ENCODE measurements at regions not wholly inside any gene's neighbourhood (a gene's known extent, or its start where the extent isn't known, plus 50 kb on each side); places are given as distances from the start of the nearest gene placed in this dataset.

GRCh38 chr6:4379958-4380357 lies 244.6 kb upstream of the ECI2 start:
- TF ChIP-seq TAF1 (IDR thresholded peaks at IDR 0.05; ENCODE audit: borderline replicate concordance, insufficient read depth, low read length) = no peak
- TF ChIP-seq, protein P1, sequence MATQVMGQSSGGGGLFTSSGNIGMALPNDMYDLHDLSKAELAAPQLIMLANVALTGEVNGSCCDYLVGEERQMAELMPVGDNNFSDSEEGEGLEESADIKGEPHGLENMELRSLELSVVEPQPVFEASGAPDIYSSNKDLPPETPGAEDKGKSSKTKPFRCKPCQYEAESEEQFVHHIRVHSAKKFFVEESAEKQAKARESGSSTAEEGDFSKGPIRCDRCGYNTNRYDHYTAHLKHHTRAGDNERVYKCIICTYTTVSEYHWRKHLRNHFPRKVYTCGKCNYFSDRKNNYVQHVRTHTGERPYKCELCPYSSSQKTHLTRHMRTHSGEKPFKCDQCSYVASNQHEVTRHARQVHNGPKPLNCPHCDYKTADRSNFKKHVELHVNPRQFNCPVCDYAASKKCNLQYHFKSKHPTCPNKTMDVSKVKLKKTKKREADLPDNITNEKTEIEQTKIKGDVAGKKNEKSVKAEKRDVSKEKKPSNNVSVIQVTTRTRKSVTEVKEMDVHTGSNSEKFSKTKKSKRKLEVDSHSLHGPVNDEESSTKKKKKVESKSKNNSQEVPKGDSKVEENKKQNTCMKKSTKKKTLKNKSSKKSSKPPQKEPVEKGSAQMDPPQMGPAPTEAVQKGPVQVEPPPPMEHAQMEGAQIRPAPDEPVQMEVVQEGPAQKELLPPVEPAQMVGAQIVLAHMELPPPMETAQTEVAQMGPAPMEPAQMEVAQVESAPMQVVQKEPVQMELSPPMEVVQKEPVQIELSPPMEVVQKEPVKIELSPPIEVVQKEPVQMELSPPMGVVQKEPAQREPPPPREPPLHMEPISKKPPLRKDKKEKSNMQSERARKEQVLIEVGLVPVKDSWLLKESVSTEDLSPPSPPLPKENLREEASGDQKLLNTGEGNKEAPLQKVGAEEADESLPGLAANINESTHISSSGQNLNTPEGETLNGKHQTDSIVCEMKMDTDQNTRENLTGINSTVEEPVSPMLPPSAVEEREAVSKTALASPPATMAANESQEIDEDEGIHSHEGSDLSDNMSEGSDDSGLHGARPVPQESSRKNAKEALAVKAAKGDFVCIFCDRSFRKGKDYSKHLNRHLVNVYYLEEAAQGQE (IDR thresholded peaks at IDR 0.05; ENCODE audit: insufficient read depth in 1 of 2, low read depth in 2 of 2, low read length in 2 of 2) = no peak

All from PFSK-1 (cell line).